ENCODE measurements at regions not wholly inside any gene's neighbourhood (a gene's known extent, or its start where the extent isn't known, plus 50 kb on each side); places are given as distances from the start of the nearest gene placed in this dataset.
"Not testable (repeated sequence)": the region's sequence is repeated elsewhere in the genome, so short reads cannot be mapped to it uniquely, and the experiment has no call there.

DNA sequence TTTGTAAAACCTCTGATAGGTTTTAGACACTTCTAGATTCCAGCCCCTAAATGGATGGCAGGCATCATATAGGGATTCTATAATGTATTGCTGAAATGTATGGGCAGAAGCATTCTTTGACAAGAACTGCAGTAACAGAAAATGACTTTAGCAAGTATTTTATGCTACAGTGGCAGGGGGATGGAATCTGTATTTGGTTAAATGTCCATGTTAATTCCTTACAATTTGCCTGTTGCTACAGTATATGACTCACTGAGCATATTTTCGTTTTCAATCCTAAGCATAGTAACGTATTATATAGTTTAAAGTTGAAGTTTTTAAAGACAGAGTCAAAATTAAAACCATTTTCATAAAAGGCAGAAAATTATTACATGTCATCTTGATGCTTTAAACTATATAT is 150.1 kb downstream of the MEX3B start:
- TF ChIP-seq, protein P1, sequence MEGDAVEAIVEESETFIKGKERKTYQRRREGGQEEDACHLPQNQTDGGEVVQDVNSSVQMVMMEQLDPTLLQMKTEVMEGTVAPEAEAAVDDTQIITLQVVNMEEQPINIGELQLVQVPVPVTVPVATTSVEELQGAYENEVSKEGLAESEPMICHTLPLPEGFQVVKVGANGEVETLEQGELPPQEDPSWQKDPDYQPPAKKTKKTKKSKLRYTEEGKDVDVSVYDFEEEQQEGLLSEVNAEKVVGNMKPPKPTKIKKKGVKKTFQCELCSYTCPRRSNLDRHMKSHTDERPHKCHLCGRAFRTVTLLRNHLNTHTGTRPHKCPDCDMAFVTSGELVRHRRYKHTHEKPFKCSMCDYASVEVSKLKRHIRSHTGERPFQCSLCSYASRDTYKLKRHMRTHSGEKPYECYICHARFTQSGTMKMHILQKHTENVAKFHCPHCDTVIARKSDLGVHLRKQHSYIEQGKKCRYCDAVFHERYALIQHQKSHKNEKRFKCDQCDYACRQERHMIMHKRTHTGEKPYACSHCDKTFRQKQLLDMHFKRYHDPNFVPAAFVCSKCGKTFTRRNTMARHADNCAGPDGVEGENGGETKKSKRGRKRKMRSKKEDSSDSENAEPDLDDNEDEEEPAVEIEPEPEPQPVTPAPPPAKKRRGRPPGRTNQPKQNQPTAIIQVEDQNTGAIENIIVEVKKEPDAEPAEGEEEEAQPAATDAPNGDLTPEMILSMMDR (conservative IDR thresholded peaks at IDR 0.05; ENCODE audit: low read depth, low read length) = no peak
- no peak for DNase-seq (ENCODE audit: low read depth)
- no peak overlapping the region for H3K4me3 ChIP-seq (ENCODE audit: low read depth, low read length)

DNA sequence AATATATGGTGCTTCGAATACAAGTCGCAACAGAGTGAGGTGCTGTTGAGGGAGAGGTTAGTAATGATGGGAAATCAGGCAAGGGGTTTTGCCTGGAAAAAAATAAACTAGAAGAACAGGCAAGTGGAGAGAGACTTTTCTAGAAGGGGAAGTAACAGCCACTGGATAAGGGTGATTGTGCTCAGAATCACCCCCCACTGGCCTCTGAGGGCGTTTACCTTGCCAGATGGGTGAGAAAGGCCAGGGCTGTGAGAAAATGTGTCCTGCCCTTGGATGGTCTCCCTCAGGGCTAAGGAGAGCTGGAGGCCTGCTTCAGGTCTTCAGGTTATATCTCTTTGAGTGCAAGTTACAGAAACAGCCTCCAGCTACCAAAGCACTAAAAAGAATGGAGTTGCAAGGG is 151.8 kb downstream of the MEX3B start:
- TF ChIP-seq, protein P1 (conservative IDR thresholded peaks at IDR 0.05; ENCODE audit: low read depth, low read length) = no peak
- DNase-seq (ENCODE audit: low read depth) = no peak
- no peak overlapping the region for H3K4me3 ChIP-seq (ENCODE audit: low read depth, low read length)

DNA sequence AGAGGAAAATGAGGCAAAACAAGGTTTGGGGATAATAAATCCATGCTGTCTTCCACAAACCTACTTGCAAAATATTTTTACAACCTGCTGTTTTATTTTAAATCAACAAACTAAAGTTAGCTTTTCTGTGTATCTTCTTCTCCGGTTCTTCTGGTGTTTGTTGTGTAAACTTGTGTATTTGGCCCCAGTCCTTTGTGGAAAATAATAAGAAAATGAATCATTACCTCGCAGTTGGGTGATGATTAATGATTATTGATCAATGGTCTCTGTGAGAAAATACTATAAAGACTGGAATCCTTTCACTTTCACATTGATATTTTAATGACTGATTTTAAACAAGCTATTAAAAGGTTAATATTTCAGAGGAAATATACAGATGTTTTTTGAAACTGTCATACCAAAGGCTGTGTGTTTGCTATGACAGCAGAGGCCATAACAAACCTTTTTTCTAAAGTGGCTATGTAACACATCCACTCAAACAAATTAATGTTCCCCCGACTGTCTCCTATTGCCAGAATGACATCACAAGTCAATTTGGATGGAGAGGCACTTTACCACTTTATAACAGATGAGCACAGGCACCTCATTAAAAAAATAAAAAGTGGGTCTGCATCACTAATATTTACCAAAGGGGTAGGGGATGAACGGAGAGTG is 152.5 kb downstream of the MEX3B start:
- DNase-seq (ENCODE audit: low read depth) = no peak
- no peak overlapping the region for H3K4me3 ChIP-seq (ENCODE audit: low read depth, low read length)
- TF ChIP-seq, protein P1 (conservative IDR thresholded peaks at IDR 0.05; ENCODE audit: low read depth, low read length) = no peak

DNA sequence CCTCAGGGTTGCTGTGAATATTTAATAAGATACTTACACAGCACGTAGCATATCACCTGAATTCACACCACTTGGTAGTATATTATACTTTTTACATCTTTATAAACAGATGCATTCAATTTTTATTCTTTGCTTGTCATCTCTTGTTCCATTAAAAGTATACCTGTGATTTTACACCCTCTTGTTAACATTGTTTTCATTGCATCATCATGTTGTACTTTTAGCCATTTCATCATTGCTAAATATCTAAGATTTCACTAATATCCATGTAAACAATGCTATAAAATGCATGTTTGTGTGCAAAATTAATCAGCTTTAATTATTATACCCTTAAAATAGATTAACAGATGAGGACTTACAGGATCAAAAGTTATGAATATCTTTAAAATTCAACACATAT is 155.3 kb downstream of the MEX3B start:
- DNase-seq (ENCODE audit: low read depth) = no peak
- TF ChIP-seq, protein P1 (conservative IDR thresholded peaks at IDR 0.05; ENCODE audit: low read depth, low read length) = no peak
- no peak overlapping the region for H3K4me3 ChIP-seq (ENCODE audit: low read depth, low read length)

DNA sequence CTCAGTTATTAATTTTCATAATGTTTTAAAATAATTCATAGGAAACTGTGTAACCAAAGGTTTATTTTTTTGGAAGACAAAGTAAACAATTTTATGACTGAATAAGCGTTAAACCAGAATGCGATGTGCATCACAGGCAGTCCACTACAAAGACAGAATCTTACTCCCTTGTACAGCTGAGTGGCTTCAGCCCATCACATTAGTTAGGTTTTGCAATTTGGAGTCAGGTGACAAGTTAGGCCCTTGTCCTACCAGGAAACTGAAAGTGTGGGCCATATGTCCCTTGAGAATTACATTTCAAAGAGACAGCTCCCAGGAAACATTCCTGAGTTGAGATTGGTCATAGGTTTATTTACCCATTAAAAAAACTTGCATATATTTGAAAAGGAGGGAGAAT is 156.3 kb downstream of the MEX3B start:
- H3K4me3 ChIP-seq (ENCODE audit: low read depth, low read length) = no peak overlapping the region
- TF ChIP-seq, protein P1 (conservative IDR thresholded peaks at IDR 0.05; ENCODE audit: low read depth, low read length) = no peak
- no peak for DNase-seq (ENCODE audit: low read depth)

DNA sequence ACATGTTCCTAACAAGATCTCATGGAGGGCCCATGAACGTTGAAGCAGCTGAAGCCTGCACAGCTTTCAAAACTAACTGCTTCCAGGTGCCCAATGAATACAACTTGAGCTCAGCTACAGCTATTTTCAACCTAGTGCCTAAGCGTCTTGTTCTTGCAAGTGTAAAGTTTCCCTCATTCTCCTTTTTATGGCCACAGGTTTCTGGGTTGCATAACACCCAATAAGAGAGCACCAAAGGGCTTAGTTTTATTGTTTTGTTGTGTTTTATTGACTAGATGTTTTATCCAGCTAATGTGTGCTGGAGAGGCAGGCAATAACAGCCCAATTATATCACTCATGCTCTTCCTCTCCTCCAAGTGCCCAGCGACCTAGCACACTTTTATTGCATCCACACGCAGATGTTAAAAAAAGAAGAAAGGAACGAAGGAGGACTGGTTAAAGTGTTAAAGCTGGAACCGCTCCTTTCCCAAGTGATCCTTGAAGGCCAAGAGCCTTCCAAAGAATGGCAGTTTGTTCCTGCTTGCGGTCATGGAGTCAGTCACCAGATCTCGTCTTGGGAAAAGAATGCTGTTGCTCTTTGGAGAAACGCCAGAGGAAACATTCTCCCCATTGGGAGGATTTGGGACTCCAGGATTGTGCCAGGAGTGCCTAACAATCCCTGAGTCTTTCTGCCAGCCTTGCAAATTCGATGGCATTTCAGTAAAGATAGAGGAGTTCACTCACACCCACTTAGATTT is 156.9 kb downstream of the MEX3B start:
- no peak overlapping the region for H3K4me3 ChIP-seq (ENCODE audit: low read depth, low read length)
- DNase-seq (ENCODE audit: low read depth) = peak; percentile 20
- TF ChIP-seq, protein P1 (conservative IDR thresholded peaks at IDR 0.05; ENCODE audit: low read depth, low read length) = no peak

DNA sequence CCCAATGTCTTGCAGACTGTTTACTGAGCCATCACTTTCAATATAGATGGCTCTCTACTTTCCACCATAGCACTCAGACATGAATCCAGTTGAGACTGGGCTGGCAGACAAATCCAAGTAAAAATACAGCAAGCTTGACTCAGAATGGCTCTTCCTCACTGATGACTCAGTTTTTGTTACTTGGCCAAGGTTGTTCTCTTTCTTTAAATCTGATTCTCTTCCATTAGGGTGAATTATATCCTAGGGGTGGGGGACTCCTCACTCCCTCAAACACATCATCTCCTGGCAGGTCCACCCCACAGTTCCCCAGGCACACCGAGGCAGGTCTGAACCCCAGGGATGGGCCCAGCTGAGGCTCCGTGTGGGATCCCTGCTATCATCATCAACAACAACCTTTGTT is 157.9 kb downstream of the MEX3B start:
- no peak overlapping the region for H3K4me3 ChIP-seq (ENCODE audit: low read depth, low read length)
- peak; percentile 73 for DNase-seq (ENCODE audit: low read depth)
- TF ChIP-seq, protein P1 (conservative IDR thresholded peaks at IDR 0.05; ENCODE audit: low read depth, low read length) = no peak

DNA sequence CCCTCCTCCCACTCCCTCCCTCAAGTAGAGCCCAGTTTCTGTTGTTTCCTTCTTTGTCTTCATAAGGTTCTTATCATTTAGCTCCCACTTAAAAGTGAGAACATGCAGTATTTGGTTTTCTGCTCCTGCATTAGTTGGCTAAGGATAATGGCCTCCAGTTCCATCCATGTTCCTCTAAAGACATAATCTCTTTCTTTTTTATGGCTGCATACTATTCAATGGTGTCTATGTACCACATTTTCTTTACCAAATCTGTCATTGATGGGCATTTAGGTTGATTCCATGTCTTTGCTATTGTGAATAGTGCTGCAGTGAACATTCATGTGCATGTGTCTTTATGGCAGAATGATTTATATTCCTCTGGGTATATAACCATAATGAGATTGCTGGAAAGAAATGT is 158.6 kb downstream of the MEX3B start:
- H3K4me3 ChIP-seq (ENCODE audit: low read depth, low read length); DNase-seq (ENCODE audit: low read depth): not testable (repeated sequence)
